Breast epithelium (tissue), 3 donors: ENCODE measurements at regions not wholly inside any gene's neighbourhood (a gene's known extent, or its start where the extent isn't known, plus 50 kb on each side); places are given as distances from the start of the nearest gene placed in this dataset.

Experiments used
- CTCF ChIP-seq, 3 donors: fragments of 450-650 bp; IDR thresholded peaks; one replicate each; pipeline ENCODE4 v1.5.1; 2016 to 2017; ENCODE audit warnings: antibody characterized with exemption in 3 of 3, mild to moderate bottlenecking in 3 of 3, moderate library complexity in 3 of 3
- POLR2A ChIP-seq: fragments of 450-650 bp; IDR thresholded peaks from one replicate; pipeline ENCODE4 v1.6.1; 2016; ENCODE audit warnings: antibody characterized with exemption, mild to moderate bottlenecking, moderate library complexity

GRCh38 chr5:173834071-173834771, 53.9 kb upstream of the CPEB4 start:
- TF ChIP-seq CTCF (IDR thresholded peaks at IDR 0.05) (no peak), POLR2A (no peak)
